Mammary epithelial cell (primary cell): ENCODE measurements at regions not wholly inside any gene's neighbourhood (a gene's known extent, or its start where the extent isn't known, plus 50 kb on each side); places are given as distances from the start of the nearest gene placed in this dataset.

Experiments
- EZH2 ChIP-seq: IDR thresholded peaks from 2 replicates; pipeline ENCODE4 v1.6.1; 2012; ENCODE audit warnings: low read length, inconsistent platforms, borderline replicate concordance
- TF ChIP-seq, protein P1 (sequence below), 2 donors: IDR thresholded peaks in 1 of 2; conservative IDR thresholded peaks in 1 of 2; 2 replicates each; pipeline ENCODE4 v1.5.1; 2011 to 2012; ENCODE audit warnings: inconsistent platforms in 2 of 2, low read length in 2 of 2, mild to moderate bottlenecking in 2 of 2, control low read depth in 1 of 2, low read depth in 1 of 2; ENCODE audit not compliant: insufficient read depth in 1 of 2; ENCODE audit errors: extremely low read depth in 1 of 2

DNA sequence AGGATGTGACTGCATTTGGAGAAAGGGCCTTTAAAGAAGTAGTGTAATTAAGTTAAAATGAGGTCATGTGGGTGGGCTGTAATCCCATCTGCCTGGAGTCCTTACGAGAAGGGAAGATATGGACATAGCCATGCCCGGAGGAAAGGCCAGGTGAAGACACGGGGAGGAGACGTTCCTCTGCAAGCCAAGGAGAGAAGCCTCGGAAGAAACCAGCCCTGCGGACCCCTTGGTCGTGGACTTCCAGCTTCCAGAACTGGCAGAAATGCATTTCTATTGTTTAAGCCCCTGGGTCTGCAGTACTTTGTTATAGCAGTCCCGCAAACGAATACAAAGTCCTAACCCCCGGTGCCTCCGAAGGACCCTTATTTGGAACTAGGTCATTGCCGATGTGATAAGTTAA, 87.6 kb upstream of the TAF1B start:
- TF ChIP-seq, protein P1, sequence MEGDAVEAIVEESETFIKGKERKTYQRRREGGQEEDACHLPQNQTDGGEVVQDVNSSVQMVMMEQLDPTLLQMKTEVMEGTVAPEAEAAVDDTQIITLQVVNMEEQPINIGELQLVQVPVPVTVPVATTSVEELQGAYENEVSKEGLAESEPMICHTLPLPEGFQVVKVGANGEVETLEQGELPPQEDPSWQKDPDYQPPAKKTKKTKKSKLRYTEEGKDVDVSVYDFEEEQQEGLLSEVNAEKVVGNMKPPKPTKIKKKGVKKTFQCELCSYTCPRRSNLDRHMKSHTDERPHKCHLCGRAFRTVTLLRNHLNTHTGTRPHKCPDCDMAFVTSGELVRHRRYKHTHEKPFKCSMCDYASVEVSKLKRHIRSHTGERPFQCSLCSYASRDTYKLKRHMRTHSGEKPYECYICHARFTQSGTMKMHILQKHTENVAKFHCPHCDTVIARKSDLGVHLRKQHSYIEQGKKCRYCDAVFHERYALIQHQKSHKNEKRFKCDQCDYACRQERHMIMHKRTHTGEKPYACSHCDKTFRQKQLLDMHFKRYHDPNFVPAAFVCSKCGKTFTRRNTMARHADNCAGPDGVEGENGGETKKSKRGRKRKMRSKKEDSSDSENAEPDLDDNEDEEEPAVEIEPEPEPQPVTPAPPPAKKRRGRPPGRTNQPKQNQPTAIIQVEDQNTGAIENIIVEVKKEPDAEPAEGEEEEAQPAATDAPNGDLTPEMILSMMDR (conservative IDR thresholded peaks at IDR 0.05 in 1 of 2, IDR thresholded peaks at IDR 0.05 in 1 of 2; ENCODE audit: extremely low read depth in 1 of 2, insufficient read depth in 1 of 2, low read depth in 1 of 2, low read length in 2 of 2): no peak
- no peak for TF ChIP-seq EZH2
